ENCODE measurements at regions not wholly inside any gene's neighbourhood (a gene's known extent, or its start where the extent isn't known, plus 50 kb on each side); places are given as distances from the start of the nearest gene placed in this dataset.
A peak's percentile ranks its signal among the peaks of the same experiment; 100 is the strongest.
"Not testable (repeated sequence)": the region's sequence is repeated elsewhere in the genome, so short reads cannot be mapped to it uniquely, and the experiment has no call there.

DNA sequence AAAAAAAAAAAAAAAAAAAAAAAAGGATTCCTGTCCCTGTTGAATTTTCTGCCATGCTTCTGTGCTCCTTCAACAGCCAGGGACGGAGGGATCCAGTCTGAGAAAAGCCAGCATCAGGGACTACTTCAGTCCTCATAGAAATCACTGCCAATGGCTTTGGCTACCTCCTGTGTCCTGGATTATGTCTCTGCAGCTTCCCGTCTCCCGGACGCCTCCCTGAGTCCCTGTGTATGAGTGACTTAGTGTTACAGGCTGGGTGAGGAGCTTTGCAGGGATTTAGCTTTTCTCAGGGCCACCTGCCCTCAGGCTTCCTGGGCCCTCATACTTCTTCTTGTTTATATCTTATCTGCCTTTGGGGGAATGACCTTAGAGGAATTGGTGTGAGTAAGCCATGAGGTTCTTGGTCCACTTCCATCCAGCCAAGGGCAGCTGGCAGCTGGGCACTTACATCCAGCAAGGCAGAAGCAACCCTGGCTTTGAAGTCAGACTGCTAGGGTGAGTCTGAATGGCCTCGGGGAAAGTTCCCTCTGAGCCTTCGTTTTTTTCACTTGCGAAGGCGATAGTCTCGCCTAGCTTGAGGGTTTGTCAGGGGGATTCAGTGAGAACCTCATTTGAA is 83.6 kb upstream of the CRYM start:
- DNase-seq = peak in 1 of 2 experiments; percentile 6

DNA sequence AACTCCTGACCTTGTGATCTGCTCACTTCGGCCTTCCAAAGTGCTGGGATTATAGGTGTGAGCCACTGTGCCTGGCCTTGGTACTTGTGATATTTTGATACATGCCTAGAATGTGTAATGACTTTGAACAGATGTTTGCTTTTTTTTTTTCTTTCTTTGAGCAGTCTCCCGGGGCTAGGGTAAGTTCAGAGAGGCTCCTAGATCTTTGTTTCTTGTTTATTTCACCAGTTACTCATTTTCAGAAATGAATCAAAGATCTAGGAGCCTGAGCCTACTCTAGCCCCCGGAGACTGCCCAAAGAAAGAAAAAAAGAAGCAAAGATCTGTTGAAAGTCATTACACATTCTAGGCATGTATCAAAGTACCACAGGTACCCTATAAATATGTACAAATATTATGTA is 83.0 kb upstream of the CRYM start:
- DNase-seq = not testable (repeated sequence)

- DNase-seq = not testable (repeated sequence)
These were observed 81.4 kb upstream of the CRYM start for GRCh38 chr16:21359513-21359912.

GRCh38 chr16:21358261-21358795 is 80.2 kb upstream of the CRYM start:
- DNase-seq = not testable (repeated sequence)

DNA sequence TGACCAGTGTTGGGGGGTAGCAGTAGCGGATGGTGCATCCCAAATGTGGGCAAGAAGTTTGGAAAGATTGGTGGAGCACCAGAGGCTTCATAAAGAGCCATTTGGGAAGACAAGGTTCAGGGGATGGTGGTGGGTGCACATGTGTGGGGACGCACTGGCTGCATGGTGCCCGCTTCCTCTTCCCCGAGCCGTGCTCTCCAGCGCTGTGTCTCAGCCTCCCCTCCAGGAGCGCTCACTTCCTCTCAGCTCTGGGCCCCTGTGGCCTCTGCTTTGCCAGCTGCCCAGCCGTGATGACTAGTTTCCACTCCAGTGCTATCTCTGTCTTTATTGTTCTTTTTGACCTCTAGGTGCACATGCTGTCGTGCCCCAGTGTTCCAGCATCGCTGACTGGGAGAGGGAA is 78.2 kb upstream of the CRYM start:
- DNase-seq = not testable (repeated sequence)

DNA sequence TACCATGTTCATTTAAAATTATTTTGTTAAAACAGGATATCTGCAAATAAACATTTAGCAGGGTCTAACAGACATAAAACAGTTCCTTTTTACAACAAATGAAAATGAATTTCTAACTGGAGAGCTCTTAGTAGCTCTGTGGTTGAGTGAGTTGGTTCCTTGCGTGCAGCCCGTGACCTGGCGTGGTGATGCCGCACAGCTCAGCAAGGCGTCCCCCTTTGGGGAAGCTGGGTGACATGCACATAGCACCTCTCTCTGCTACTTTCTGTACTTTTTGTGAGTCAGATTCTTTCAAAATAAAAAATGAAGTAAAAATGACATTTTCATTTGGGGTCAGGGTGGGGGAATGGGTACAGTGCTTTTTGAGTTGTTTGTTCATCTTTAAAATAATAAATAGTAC is 73.3 kb upstream of the CRYM start:
- not testable (repeated sequence) for DNase-seq

DNA sequence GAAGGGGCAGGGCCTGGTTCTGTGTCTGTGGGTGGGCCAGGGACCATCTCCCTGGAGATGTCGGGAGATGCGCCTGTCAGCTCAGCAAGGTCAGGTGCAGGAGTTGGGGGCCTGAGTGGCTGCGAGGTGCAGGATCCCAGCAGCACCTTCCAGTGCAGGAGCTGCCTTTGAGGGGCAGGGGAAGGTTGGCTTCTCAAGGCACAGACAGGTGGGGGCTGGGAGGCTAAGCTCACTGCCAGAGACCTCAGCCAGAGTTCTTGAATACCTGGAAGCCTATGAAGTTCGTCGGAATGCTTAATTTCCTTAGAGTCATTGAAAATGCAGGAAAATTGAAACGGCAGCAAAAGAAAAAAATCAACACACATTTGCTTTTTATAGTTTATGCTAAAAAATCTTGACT is 72.8 kb upstream of the CRYM start:
- not testable (repeated sequence) for DNase-seq

GRCh38 chr16:21349336-21349735 is 71.2 kb upstream of the CRYM start:
- DNase-seq = not testable (repeated sequence)

GRCh38 chr16:21348815-21349214 is 70.7 kb upstream of the CRYM start:
- not testable (repeated sequence) for DNase-seq

DNA sequence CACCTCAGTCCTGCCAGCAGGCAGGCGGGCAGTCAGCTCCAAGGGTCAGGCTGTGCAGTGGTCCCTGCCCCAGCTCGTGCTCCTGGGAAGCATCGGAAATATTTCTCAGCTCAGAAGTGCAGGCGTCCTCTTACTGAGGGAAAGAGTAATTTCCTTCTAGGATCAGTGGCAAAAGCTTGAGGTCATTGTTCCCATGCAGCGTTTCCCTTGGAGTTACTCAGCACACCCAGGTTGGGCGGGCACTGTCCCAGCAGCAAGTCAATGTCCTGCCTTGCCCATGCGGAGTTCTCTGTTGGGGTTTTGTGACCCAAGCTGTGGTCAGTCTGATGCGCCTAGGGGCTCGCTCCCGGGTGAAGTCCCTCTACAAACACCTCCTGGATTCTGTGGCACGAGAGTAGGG is 69.4 kb upstream of the CRYM start:
- not testable (repeated sequence) for DNase-seq

GRCh38 chr16:21346756-21347491 is 68.8 kb upstream of the CRYM start:
- not testable (repeated sequence) for DNase-seq

DNA sequence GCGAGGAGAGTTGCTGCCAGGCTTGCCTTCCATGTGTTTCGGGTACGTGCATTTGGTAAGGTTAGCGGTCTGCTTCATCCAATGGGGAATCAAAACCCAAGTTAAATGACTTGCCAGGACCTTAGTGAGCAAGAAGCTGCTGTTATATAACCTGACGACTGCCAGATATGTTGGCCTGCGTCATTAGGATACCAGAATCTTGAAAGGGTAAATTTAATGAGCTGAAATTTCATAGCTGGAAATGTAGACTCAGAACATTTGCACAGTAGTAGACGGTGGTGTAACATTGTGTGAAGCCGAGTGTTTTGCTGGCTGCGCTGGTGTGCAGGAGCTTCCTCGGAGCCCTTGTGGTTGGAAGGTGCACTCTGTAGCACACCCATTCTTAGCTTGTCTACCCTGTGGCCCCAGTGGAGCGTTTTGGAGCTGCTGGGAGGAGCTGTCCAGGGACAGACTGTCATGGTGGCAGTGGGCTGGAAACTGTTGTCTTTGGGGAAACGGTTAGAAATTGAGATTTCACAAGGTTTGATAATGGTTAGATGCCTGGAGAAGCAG is 66.3 kb upstream of the CRYM start:
- DNase-seq = not testable (repeated sequence)

DNA sequence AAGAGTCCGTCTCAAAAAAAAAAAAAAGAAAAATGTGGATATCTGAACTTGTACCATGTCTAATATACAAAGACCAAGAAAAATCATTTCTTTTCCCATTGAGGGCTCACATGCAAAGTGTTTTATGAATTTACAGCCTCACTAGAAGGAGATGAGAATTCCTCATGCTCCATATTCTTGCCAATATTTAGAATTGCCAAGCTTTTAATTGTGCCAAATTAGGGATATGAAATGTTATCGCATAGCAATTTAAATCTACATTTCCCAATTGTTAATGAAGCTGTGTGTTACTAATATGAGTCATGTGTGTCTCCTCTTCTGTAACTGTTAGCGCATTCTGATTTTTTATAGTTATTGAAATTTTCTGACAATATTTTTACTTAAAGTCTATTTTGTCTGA is 63.0 kb upstream of the CRYM start:
- DNase-seq = no peak

GRCh38 chr16:21339941-21340340 is 61.9 kb upstream of the CRYM start:
- DNase-seq = no peak

DNA sequence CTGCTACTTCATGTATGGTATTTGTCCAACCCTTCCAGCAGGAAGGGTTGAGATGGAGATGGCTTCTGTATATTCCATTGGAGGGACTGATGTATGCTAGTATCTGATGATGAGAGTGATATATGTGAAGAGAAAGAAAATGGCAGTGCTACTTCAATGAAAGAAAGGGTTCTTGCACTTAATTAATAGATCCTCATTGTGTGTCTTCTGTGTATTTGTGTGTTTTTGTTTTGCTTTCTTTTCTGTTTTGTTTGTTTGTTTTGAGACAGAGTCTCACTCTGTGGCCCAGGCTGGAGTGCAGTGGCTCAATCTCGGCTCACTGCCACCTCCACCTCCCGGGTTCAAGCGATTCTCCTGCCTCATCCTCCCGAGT is 61.2 kb upstream of the CRYM start:
- no peak for DNase-seq

DNA sequence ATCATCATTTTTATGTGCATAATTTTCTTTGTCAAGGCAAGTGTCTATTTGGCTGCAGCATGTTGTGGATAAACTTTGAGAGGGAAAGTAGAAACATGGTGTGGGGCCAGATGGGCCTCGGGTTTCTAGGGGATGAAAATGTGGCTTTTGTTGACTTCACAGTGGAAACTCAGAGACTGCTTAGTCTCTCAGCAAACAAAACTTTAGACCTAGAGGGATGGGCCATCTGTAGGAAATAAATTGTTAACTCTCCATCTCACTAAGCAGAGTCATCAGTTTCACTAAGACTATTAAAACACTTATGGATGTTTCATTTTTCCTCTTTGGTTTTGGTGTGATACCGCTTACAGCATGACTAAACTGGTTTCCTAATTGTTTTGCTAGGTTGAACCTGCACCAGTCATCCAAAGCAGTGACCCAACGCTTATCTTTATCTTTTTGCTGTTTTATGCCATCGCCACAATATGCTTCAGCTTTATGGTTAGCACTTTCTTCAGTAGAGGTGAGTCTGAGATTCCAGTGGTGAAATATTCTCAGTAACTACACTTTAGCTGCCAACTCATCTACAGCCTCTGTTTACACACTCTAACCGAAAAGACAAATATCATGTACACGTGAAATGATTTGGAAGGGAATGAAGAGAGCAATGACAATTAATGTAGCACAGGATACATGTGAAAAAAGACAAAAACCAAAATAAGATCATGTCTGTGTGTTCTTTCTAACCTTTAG is 60.6 kb upstream of the CRYM start:
- DNase-seq = no peak

DNA sequence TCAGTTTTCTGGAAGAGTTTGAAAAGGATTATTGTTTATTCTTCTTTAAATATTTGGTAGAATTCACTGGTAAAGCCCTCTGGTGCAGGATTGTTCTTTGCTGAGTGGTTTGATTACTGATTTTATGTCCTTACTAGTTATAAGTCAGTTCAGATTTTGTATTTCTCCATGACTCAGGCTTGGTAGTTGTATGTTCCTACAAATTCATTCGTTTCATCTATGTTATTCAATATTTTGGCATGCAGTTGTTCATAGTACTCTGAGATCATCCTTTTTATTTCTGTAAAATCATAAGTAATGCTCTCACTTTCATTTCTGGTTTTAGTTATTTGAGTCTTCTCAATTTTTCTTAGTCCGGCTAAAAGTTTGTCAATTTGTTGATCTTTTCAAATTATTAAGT is 58.1 kb upstream of the CRYM start:
- no peak for DNase-seq

GRCh38 chr16:21334188-21335146 is 56.4 kb upstream of the CRYM start:
- DNase-seq = not testable (repeated sequence)

- DNase-seq = not testable (repeated sequence)
These were observed 55.6 kb upstream of the CRYM start for GRCh38 chr16:21333683-21334082.
